ENCODE measurements at regions not wholly inside any gene's neighbourhood (a gene's known extent, or its start where the extent isn't known, plus 50 kb on each side); places are given as distances from the start of the nearest gene placed in this dataset.

- DNase-seq (ENCODE audit: insufficient read length, low spot score) (no peak), FAIRE-seq (no peak)
Observed at GRCh38 chr18:78736015-78736690, 243.5 kb upstream of the SALL3 start.

GRCh38 chr18:78737006-78737915 lies 242.4 kb upstream of the SALL3 start:
- DNase-seq (ENCODE audit: insufficient read length, low spot score) (no peak), FAIRE-seq (no peak)

GRCh38 chr18:78738076-78738690 lies 241.4 kb upstream of the SALL3 start:
- FAIRE-seq (no peak), DNase-seq (ENCODE audit: insufficient read length, low spot score) (no peak)

GRCh38 chr18:78739115-78739514 lies 240.5 kb upstream of the SALL3 start:
- FAIRE-seq (no peak), DNase-seq (ENCODE audit: insufficient read length, low spot score) (no peak)

GRCh38 chr18:78739882-78740677 lies 239.5 kb upstream of the SALL3 start:
- DNase-seq (ENCODE audit: insufficient read length, low spot score) (no peak), FAIRE-seq (no peak)

- FAIRE-seq (no peak), DNase-seq (ENCODE audit: insufficient read length, low spot score) (no peak)
Observed at GRCh38 chr18:78740876-78741275, 238.7 kb upstream of the SALL3 start.

GRCh38 chr18:78741381-78742217 lies 238.0 kb upstream of the SALL3 start:
- FAIRE-seq (no peak), DNase-seq (ENCODE audit: insufficient read length, low spot score) (no peak)

GRCh38 chr18:78742218-78742745 lies 237.3 kb upstream of the SALL3 start:
- FAIRE-seq: no peak

GRCh38 chr18:78743078-78743477 lies 236.5 kb upstream of the SALL3 start:
- DNase-seq (ENCODE audit: insufficient read length, low spot score): no peak
- no peak for FAIRE-seq

More at GRCh38 chr18:78742218-78742745, 237.3 kb upstream of the SALL3 start:
- DNase-seq (ENCODE audit: insufficient read length, low spot score): no peak

- no peak for DNase-seq (ENCODE audit: insufficient read length, low spot score)
- FAIRE-seq: no peak
Observed at GRCh38 chr18:78751664-78752063, 228.0 kb upstream of the SALL3 start.

GRCh38 chr18:78753240-78753639 lies 226.4 kb upstream of the SALL3 start:
- FAIRE-seq: no peak
- DNase-seq (ENCODE audit: insufficient read length, low spot score): no peak

GRCh38 chr18:78754311-78755043 lies 225.1 kb upstream of the SALL3 start:
- DNase-seq (ENCODE audit: insufficient read length, low spot score) (no peak), FAIRE-seq (no peak)

GRCh38 chr18:78757014-78757413 lies 222.6 kb upstream of the SALL3 start:
- FAIRE-seq (no peak), DNase-seq (ENCODE audit: insufficient read length, low spot score) (no peak)

- DNase-seq (ENCODE audit: insufficient read length, low spot score) (no peak), FAIRE-seq (no peak)
Observed at GRCh38 chr18:78758496-78758895, 221.1 kb upstream of the SALL3 start.

- DNase-seq (ENCODE audit: insufficient read length, low spot score) (no peak), FAIRE-seq (no peak)
Observed at GRCh38 chr18:78762753-78763152, 216.9 kb upstream of the SALL3 start.

- no peak for FAIRE-seq
- no peak for DNase-seq (ENCODE audit: insufficient read length, low spot score)
Observed at GRCh38 chr18:78764544-78764943, 215.1 kb upstream of the SALL3 start.

GRCh38 chr18:78765142-78765541 lies 214.5 kb upstream of the SALL3 start:
- FAIRE-seq (no peak), DNase-seq (ENCODE audit: insufficient read length, low spot score) (no peak)

GRCh38 chr18:78765637-78766281 lies 213.9 kb upstream of the SALL3 start:
- no peak for FAIRE-seq

More at GRCh38 chr18:78765637-78766281, 213.9 kb upstream of the SALL3 start:
- DNase-seq (ENCODE audit: insufficient read length, low spot score): no peak

Data from HTR-8/SVneo (cell line).